Colonic mucosa (tissue), 4 donors: ENCODE measurements at regions not wholly inside any gene's neighbourhood (a gene's known extent, or its start where the extent isn't known, plus 50 kb on each side); places are given as distances from the start of the nearest gene placed in this dataset.

Experiments
- DNase-seq: peaks from one replicate; pipeline ENCODE4 v3.0.0-alpha.2; 2020
- H3K27ac ChIP-seq: fragments of 200-600 bp; one replicate; pipeline ENCODE4 v1.8.0; 2021
- H3K27me3 ChIP-seq: fragments of 200-600 bp; one replicate; pipeline ENCODE4 v1.8.0; 2021
- H3K36me3 ChIP-seq: fragments of 200-600 bp; one replicate; pipeline ENCODE4 v1.8.0; 2021
- H3K4me1 ChIP-seq: fragments of 200-600 bp; one replicate; pipeline ENCODE4 v1.8.0; 2021; ENCODE audit warnings: mild to moderate bottlenecking
- H3K4me3 ChIP-seq: fragments of 200-600 bp; one replicate; pipeline ENCODE4 v1.8.0; 2021
- H3K9ac ChIP-seq, 2 donors: one replicate each; pipeline ENCODE4 v1.7.0; 2013; ENCODE audit warnings: control low read depth in 2 of 2, low read depth in 2 of 2, low read length in 2 of 2
- H3K9me3 ChIP-seq: fragments of 200-600 bp; one replicate; pipeline ENCODE4 v1.8.0; 2021
- CTCF ChIP-seq: fragments of 200-600 bp; IDR thresholded peaks from one replicate; pipeline ENCODE4 v1.8.0; 2022; ENCODE audit warnings: antibody characterized with exemption, mild to moderate bottlenecking
- intact Hi-C: fragments of 100-400 bp; cut with DNase I; formaldehyde crosslinking; loops from one replicate; pipeline ENCODE4 v1.14.1; 2022
- donor health status: healthy.
- donor health status: DM: no; HTN: no; CAD: no.
- donor health status: DM: no; HTN: no; CAD: no.

- H3K4me3 ChIP-seq: no peak overlapping the region
- no peak overlapping the region for H3K27ac ChIP-seq
- H3K9me3 ChIP-seq: no peaks in the 10 kb centered on the region
- no peaks in the 10 kb centered on the region for H3K36me3 ChIP-seq
- H3K27me3 ChIP-seq: no peaks in the 10 kb centered on the region
- no peak for DNase-seq
- H3K4me1 ChIP-seq: no peaks in the 10 kb centered on the region
- intact Hi-C loops: no loop called here
- no peak for TF ChIP-seq CTCF
- H3K9ac ChIP-seq: no peak overlapping the region
Measured at GRCh38 chr15:31839388-31839787, 190.9 kb upstream of the CHRNA7 start.

- Histone ChIP-seq H3K4me1 (no peaks in the 10 kb centered on the region), H3K9me3 (no peaks in the 10 kb centered on the region), H3K4me3 (no peak overlapping the region), H3K36me3 (no peaks in the 10 kb centered on the region), H3K9ac (no peak overlapping the region), H3K27ac (no peak overlapping the region), H3K27me3 (no peaks in the 10 kb centered on the region)
- TF ChIP-seq CTCF: no peak
- DNase-seq: no peak
- intact Hi-C loops: no loop called here
Measured at GRCh38 chr15:31840849-31841476, 189.4 kb upstream of the CHRNA7 start.

GRCh38 chr15:31842532-31843195, 187.7 kb upstream of the CHRNA7 start:
- H3K36me3 ChIP-seq: no peaks in the 10 kb centered on the region
- H3K4me3 ChIP-seq: no peak overlapping the region
- no peak overlapping the region for H3K9ac ChIP-seq
- no peak overlapping the region for H3K27ac ChIP-seq
- no peak for DNase-seq
- TF ChIP-seq CTCF: no peak
- intact Hi-C loops: no loop called here
- H3K9me3 ChIP-seq: no peaks in the 10 kb centered on the region
- no peaks in the 10 kb centered on the region for H3K4me1 ChIP-seq
- no peaks in the 10 kb centered on the region for H3K27me3 ChIP-seq

GRCh38 chr15:31843426-31844055, 186.8 kb upstream of the CHRNA7 start:
- Histone ChIP-seq H3K27ac (no peak overlapping the region), H3K4me1 (no peaks in the 10 kb centered on the region), H3K4me3 (no peak overlapping the region), H3K9ac (no peak overlapping the region), H3K27me3 (no peaks in the 10 kb centered on the region), H3K9me3 (no peaks in the 10 kb centered on the region), H3K36me3 (no peaks in the 10 kb centered on the region)
- no peak for TF ChIP-seq CTCF
- intact Hi-C loops: no loop called here
- DNase-seq: no peak

GRCh38 chr15:31845791-31846190, 184.5 kb upstream of the CHRNA7 start:
- Histone ChIP-seq H3K9ac (no peak overlapping the region), H3K27me3 (no peaks in the 10 kb centered on the region), H3K4me1 (no peaks in the 10 kb centered on the region), H3K4me3 (no peak overlapping the region), H3K27ac (no peak overlapping the region), H3K36me3 (no peaks in the 10 kb centered on the region), H3K9me3 (no peaks in the 10 kb centered on the region)
- no peak for TF ChIP-seq CTCF
- no peak for DNase-seq
- intact Hi-C loops: no loop called here
